ENCODE measurements at regions not wholly inside any gene's neighbourhood (a gene's known extent, or its start where the extent isn't known, plus 50 kb on each side); places are given as distances from the start of the nearest gene placed in this dataset.

DNA sequence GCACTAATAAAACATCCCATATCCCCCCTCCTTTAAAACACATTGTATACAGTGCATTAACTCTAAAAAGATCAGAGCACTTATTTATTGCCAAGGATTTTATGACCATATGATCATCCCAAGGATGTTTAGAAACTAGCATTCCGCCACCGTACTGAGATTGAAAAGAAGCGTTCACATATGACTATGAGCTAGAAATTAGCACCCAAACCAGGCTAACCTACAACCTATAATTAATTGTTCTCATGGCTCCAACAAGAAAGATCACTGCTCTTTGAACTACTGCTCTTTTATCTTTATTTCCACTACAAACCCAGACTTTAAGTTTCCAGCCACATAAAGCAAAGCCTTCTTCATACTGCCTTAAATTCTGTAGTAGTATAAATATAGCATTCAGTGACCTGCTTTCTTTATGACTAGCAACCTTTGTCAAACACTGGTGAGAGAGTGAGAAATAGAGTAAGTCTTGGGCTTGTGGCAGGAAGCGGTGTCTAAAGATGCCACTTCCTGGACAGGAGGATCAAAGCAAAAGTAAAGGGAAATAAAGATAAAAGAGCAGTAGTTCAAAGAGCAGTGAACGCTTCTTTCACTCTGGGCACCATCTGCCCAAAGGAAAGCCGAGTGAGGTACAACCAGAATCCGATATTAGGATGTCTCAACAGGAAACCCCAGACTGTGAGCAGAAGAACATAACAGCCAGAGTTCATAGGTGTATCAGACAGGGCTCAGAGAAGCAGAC lies 151.1 kb upstream of the ERCC6L2 start (continued):
- TF ChIP-seq ZNF235 (CRISPR knock-in tag; IDR thresholded peaks at IDR 0.05; ENCODE audit: borderline replicate concordance), result no peak
- no peak for TF ChIP-seq SNRNP70 (IDR thresholded peaks at IDR 0.05; ENCODE audit: low read depth, low read length)
- TF ChIP-seq ZNF557 (CRISPR knock-in tag; IDR thresholded peaks at IDR 0.05), result no peak
- peak; percentile 85 for TF ChIP-seq TCF7L2 (IDR thresholded peaks at IDR 0.05; ENCODE audit: low read depth, low read length)
- no peak for TF ChIP-seq ZNF629 (CRISPR knock-in tag; conservative IDR thresholded peaks at IDR 0.05)
- no peak for TF ChIP-seq TEAD2 (CRISPR knock-in tag; IDR thresholded peaks at IDR 0.05)
- peak; percentile 78; the same call in 1 of the 2 replicates for TF ChIP-seq ZNF878 (CRISPR knock-in tag; IDR thresholded peaks at IDR 0.05)
- no peak for TF ChIP-seq SRSF4 (IDR thresholded peaks at IDR 0.05; ENCODE audit: low read depth, low read length, poor library complexity, severe bottlenecking)
- no peak; the same call in 1 of the 2 replicates for TF ChIP-seq MIER2 (CRISPR knock-in tag; IDR thresholded peaks at IDR 0.05)
- TF ChIP-seq ZNF644 (CRISPR knock-in tag; IDR thresholded peaks at IDR 0.05; ENCODE audit: low read depth), result 0 out of 2 replicates have a peak, but pooled peaks have one; percentile 53
- no peak for TF ChIP-seq ZNF207 (IDR thresholded peaks at IDR 0.05; ENCODE audit: borderline replicate concordance)
- no peak for TF ChIP-seq TAF1 (CRISPR knock-in tag; IDR thresholded peaks at IDR 0.05)
- TF ChIP-seq TSC22D2 (CRISPR knock-in tag; IDR thresholded peaks at IDR 0.05; ENCODE audit: borderline replicate concordance), result no peak
- TF ChIP-seq ZNF225 (CRISPR knock-in tag; IDR thresholded peaks at IDR 0.05), result no peak
- no peak for TF ChIP-seq ZNF777 (CRISPR knock-in tag; IDR thresholded peaks at IDR 0.05)
- TF ChIP-seq FIP1L1 (IDR thresholded peaks at IDR 0.05; ENCODE audit: borderline replicate concordance, insufficient read depth, low read depth, low read length), result no peak
- TF ChIP-seq ZSCAN22 (CRISPR knock-in tag; IDR thresholded peaks at IDR 0.05), result no peak
- peak; percentile 93 for TF ChIP-seq PAXIP1 (CRISPR knock-in tag; conservative IDR thresholded peaks at IDR 0.05)
- TF ChIP-seq, protein P1, sequence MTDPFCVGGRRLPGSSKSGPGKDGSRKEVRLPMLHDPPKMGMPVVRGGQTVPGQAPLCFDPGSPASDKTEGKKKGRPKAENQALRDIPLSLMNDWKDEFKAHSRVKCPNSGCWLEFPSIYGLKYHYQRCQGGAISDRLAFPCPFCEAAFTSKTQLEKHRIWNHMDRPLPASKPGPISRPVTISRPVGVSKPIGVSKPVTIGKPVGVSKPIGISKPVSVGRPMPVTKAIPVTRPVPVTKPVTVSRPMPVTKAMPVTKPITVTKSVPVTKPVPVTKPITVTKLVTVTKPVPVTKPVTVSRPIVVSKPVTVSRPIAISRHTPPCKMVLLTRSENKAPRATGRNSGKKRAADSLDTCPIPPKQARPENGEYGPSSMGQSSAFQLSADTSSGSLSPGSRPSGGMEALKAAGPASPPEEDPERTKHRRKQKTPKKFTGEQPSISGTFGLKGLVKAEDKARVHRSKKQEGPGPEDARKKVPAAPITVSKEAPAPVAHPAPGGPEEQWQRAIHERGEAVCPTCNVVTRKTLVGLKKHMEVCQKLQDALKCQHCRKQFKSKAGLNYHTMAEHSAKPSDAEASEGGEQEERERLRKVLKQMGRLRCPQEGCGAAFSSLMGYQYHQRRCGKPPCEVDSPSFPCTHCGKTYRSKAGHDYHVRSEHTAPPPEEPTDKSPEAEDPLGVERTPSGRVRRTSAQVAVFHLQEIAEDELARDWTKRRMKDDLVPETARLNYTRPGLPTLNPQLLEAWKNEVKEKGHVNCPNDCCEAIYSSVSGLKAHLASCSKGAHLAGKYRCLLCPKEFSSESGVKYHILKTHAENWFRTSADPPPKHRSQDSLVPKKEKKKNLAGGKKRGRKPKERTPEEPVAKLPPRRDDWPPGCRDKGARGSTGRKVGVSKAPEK (CRISPR knock-in tag; IDR thresholded peaks at IDR 0.05; ENCODE audit: borderline replicate concordance), result no peak
- no peak for TF ChIP-seq ZNF343 (CRISPR knock-in tag; IDR thresholded peaks at IDR 0.05)
- TF ChIP-seq ZFP1 (CRISPR knock-in tag; IDR thresholded peaks at IDR 0.05), result 0 out of 2 replicates have a peak, but pooled peaks have one; percentile 32
- TF ChIP-seq ADNP (CRISPR knock-in tag; IDR thresholded peaks at IDR 0.05), result no peak
- TF ChIP-seq ZNF761 (CRISPR knock-in tag; conservative IDR thresholded peaks at IDR 0.05), result no peak
- no peak for TF ChIP-seq ZNF275 (CRISPR knock-in tag; IDR thresholded peaks at IDR 0.05; ENCODE audit: borderline replicate concordance)
- no peak; a peak in 1 of 4 replicates for TF ChIP-seq KLF16 (CRISPR knock-in tag; IDR thresholded peaks at IDR 0.05)

Data from HepG2 (cell line).